Esophagus squamous epithelium (tissue), 5 donors: ENCODE measurements at regions not wholly inside any gene's neighbourhood (a gene's known extent, or its start where the extent isn't known, plus 50 kb on each side); places are given as distances from the start of the nearest gene placed in this dataset.
"Not testable (repeated sequence)": the region's sequence is repeated elsewhere in the genome, so short reads cannot be mapped to it uniquely, and the experiment has no call there.

ENCODE experiments used
- DNase-seq: peaks from one replicate; lab custom pipeline; 2025; lab: John Stamatoyannopoulos, UW
- H3K27ac ChIP-seq, 4 donors: fragments of 200-600 bp; sonication (generic); one replicate each; pipeline ENCODE4 v1.5.1; 2016 to 2019; ENCODE audit warnings: mild to moderate bottlenecking in 1 of 4
- H3K27me3 ChIP-seq, 4 donors: fragments of 200-600 bp; sonication (generic); 1 replicate in 3 of 4; 2 replicates in 1 of 4; pipeline versions ENCODE4 v1.5.1 to v1.6.0; 2017 to 2021; ENCODE audit warnings: antibody characterized with exemption in 1 of 4
- H3K36me3 ChIP-seq, 3 donors: fragments of 200-600 bp; sonication (generic); one replicate each; pipeline ENCODE4 v1.5.1; 2016 to 2019
- H3K4me1 ChIP-seq, 3 donors: fragments of 200-600 bp; sonication (generic); one replicate each; pipeline ENCODE4 v1.5.1; 2017 to 2019
- H3K4me3 ChIP-seq, 4 donors: fragments of 200-600 bp; sonication (generic); 1 replicate in 3 of 4; 2 replicates in 1 of 4; pipeline ENCODE4 v1.5.1; 2016 to 2019; ENCODE audit warnings: mild to moderate bottlenecking in 2 of 4, moderate library complexity in 1 of 4
- H3K9me3 ChIP-seq, 3 donors: fragments of 200-600 bp; sonication (generic); one replicate each; pipeline ENCODE4 v1.5.1; 2016 to 2019
- POLR2A ChIP-seq, 4 donors: fragments of 450-650 bp; IDR thresholded peaks; one replicate each; pipeline ENCODE4 v1.6.1; 2017; ENCODE audit warnings: antibody characterized with exemption in 4 of 4, mild to moderate bottlenecking in 4 of 4, moderate library complexity in 3 of 4
- WGBS, 2 donors: methylation state at CpG; one replicate each; pipeline ENCODE4 v1.1.5; 2018; 5-methylcytosine and 5-hydroxymethylcytosine counted together
- intact Hi-C: fragments of 100-400 bp; cut with DNase I; formaldehyde crosslinking; loops from one replicate; pipeline ENCODE4 v1.15.0; 2022
- TF ChIP-seq, protein P1 (sequence below), 6 experiments: fragments of 450-650 bp in 4 of 6; fragments of 200-600 bp in 2 of 6; sonication (generic) in 2 of 6; IDR thresholded peaks; one replicate each; pipeline ENCODE4 v1.5.1; 2016 to 2019; ENCODE audit warnings: antibody characterized with exemption in 6 of 6, mild to moderate bottlenecking in 4 of 6, moderate library complexity in 4 of 6
- donor health status: DM: yes; HTN: yes; CAD: no.

DNA sequence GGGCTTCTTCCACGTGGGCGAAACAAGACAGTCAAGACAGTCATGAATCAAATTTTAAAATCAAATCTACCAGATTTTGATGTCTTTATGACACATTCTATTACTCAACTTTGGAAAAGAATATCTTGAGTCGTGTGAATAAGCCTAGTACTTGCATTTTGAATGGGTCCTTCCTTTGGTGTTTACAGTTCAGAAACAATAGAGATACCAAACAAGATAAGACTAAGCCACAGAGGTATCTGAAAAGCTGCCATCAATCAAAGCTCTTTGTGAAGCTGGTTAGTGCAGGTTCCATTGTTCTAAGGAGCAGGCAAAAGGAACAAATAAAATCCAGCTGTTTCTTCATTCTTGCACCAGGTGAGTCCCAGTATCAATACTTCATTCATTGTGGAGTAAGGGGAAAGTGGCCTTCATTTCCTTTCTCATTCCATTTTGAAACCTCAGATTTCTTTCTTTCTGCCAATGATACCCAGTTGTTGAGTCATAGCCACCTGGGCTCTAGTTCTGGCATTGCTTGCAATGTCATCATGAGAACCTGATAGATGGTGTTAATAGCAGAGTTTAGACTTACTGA is 151.7 kb upstream of the L3MBTL4 start:
- Histone ChIP-seq H3K36me3 (no peaks in the 10 kb centered on the region), H3K4me3 (no peak overlapping the region), H3K9me3 (no peaks in the 10 kb centered on the region), H3K27me3 (peaks cover 0 to 4% (median 0%) of the 10 kb centered on the region in 4 donors), H3K27ac (no peak overlapping the region), H3K4me1 (peaks cover 5 to 33% (median 5%) of the 10 kb centered on the region in 3 donors)
- no peak for DNase-seq
- intact Hi-C loops: no loop called here
- TF ChIP-seq, protein P1, sequence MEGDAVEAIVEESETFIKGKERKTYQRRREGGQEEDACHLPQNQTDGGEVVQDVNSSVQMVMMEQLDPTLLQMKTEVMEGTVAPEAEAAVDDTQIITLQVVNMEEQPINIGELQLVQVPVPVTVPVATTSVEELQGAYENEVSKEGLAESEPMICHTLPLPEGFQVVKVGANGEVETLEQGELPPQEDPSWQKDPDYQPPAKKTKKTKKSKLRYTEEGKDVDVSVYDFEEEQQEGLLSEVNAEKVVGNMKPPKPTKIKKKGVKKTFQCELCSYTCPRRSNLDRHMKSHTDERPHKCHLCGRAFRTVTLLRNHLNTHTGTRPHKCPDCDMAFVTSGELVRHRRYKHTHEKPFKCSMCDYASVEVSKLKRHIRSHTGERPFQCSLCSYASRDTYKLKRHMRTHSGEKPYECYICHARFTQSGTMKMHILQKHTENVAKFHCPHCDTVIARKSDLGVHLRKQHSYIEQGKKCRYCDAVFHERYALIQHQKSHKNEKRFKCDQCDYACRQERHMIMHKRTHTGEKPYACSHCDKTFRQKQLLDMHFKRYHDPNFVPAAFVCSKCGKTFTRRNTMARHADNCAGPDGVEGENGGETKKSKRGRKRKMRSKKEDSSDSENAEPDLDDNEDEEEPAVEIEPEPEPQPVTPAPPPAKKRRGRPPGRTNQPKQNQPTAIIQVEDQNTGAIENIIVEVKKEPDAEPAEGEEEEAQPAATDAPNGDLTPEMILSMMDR (IDR thresholded peaks at IDR 0.05): no peak
- no peak for TF ChIP-seq POLR2A (IDR thresholded peaks at IDR 0.05)
- 45 to 52% methylated on average over 3 of the region's 3 CpGs for WGBS, 2 donors

DNA sequence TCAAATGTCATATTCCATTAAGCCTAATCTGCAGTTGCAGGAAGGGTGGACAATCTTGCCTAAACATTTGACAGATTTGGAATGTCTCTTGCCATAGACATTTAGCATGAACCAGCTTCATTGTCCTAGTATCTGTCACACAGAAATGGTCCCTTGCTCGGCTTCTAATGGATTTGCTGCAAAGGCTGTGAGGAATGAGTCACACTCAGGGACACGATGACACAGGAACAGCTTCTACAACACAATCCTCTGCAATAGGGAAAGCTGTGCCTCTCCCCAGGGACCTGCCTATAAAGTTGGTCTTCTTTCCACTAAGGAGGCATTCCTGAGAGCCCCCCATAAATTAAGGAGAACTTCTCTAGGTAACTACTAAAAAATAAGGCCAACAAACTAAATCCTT is 155.1 kb upstream of the L3MBTL4 start:
- no peak for DNase-seq
- WGBS, 2 donors: 55 to 58% methylated on average over 2 of the region's 2 CpGs
- TF ChIP-seq, protein P1 (IDR thresholded peaks at IDR 0.05): no peak
- TF ChIP-seq POLR2A (IDR thresholded peaks at IDR 0.05): no peak
- peaks cover 0 to 15% (median 0%) of the 10 kb centered on the region in 3 donors for H3K4me1 ChIP-seq
- no peaks in the 10 kb centered on the region for H3K9me3 ChIP-seq
- no peak overlapping the region for H3K4me3 ChIP-seq
- no peaks in the 10 kb centered on the region for H3K27me3 ChIP-seq
- intact Hi-C loops: no loop called here
- no peak overlapping the region for H3K27ac ChIP-seq
- no peaks in the 10 kb centered on the region for H3K36me3 ChIP-seq

DNA sequence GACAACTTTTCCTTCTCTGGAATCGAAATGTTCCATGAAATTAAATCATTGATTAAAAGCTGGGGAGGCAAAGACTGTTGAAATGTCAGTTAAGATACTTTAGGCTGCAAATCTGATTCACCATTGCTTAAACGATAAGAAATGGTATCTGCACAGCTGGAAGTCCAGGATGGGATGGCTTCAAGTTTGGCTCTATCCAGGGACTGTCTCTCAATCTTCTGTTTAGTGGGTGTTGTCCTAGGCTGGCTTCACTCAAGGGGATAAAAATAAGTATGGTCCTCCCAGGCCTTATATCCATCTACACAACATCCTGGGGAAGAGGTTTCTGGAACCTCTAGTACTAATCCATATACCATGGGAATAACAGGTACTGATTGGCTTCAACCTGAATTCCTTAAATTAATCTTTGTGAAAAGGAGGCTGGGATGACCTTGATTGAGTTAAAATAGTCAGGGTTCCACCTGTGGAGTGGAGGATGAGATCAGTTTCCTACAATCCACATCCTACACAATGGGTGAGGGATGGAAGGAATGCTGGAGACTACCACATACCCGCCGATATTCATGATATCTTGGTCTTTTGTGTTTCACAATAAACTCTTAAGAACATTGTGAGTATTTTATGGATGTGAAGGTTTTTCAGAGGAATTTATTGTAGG is 156.0 kb upstream of the L3MBTL4 start:
- Histone ChIP-seq H3K4me3 (no peak overlapping the region), H3K9me3 (no peaks in the 10 kb centered on the region), H3K4me1 (peaks cover 0 to 10% (median 0%) of the 10 kb centered on the region in 3 donors), H3K36me3 (no peaks in the 10 kb centered on the region), H3K27ac (no peak overlapping the region), H3K27me3 (no peaks in the 10 kb centered on the region)
- WGBS, 2 donors: 83 to 87% methylated on average over 4 of the region's 4 CpGs
- TF ChIP-seq POLR2A (IDR thresholded peaks at IDR 0.05): no peak
- TF ChIP-seq, protein P1 (IDR thresholded peaks at IDR 0.05): no peak
- no peak for DNase-seq
- intact Hi-C loops: no loop called here

- H3K27ac ChIP-seq: no peak overlapping the region
- TF ChIP-seq, protein P1 (IDR thresholded peaks at IDR 0.05): no peak
- no peak for TF ChIP-seq POLR2A (IDR thresholded peaks at IDR 0.05)
- H3K36me3 ChIP-seq: no peaks in the 10 kb centered on the region
- intact Hi-C loops: no loop called here
- H3K9me3 ChIP-seq: no peaks in the 10 kb centered on the region
- no peak for DNase-seq
- peaks cover 0 to 7% (median 0%) of the 10 kb centered on the region in 3 donors for H3K4me1 ChIP-seq
- WGBS, 2 donors: 72 to 92% methylated on average over 2 to 3 of the region's 3 CpGs
- no peaks in the 10 kb centered on the region for H3K27me3 ChIP-seq
- H3K4me3 ChIP-seq: no peak overlapping the region
Measured at GRCh38 chr18:6571239-6571602, 156.5 kb upstream of the L3MBTL4 start.

DNA sequence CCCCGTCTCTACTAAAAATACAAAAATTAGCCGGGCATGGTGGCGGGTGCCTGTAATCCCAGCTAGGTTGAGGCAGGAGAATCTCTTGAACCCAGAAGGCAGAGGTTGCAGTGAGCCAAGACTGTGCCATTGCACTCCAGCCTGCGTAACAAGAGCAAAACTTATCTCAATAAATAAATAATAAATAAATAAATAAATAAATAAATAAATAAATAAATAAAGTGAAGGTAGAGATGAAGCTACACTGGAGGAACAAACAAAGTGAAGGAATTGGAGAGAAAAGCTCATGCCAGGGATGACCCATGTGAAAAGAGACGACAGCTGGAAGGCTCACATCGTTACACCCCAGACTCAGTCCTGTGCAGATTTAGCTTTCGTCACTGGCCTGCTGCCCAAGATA is 157.3 kb upstream of the ARHGAP28 start:
- H3K9me3 ChIP-seq, H3K27me3 ChIP-seq, DNase-seq, H3K36me3 ChIP-seq, H3K27ac ChIP-seq, intact Hi-C loops, H3K4me3 ChIP-seq, H3K4me1 ChIP-seq: not testable (repeated sequence)
- WGBS, 2 donors: 91 to 93% methylated on average over 5 to 7 of the region's 7 CpGs
